ENCODE measurements at regions not wholly inside any gene's neighbourhood (a gene's known extent, or its start where the extent isn't known, plus 50 kb on each side); places are given as distances from the start of the nearest gene placed in this dataset.

DNA sequence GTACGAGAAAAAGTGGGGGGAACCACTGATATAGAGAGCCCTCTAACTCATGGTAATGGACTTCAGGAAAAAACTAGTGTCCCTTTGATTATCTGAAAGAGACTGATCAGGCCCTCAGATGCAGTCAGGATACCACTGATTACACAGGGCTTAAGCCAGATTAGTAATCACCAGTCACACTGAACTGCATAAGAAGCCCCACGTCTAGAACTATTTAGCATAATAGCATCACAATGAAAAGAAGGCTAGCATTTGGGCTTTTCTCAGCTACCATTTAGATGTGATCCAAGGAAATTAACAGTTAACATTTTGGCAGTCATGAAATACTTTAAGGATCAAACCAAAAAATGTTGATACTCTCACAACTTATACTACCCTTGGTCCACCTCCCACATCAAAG is 813.1 kb upstream of the POU3F3 start:
- peaks cover 5% of the 10 kb centered on the region for H3K4me1 Mint-ChIP-seq
- no peak overlapping the region for H3K9ac ChIP-seq
- TF ChIP-seq EZH2 (IDR thresholded peaks at IDR 0.05) (no peak), EZH2phosphoT487 (IDR thresholded peaks at IDR 0.05) (no peak)
- TF ChIP-seq, protein P1, sequence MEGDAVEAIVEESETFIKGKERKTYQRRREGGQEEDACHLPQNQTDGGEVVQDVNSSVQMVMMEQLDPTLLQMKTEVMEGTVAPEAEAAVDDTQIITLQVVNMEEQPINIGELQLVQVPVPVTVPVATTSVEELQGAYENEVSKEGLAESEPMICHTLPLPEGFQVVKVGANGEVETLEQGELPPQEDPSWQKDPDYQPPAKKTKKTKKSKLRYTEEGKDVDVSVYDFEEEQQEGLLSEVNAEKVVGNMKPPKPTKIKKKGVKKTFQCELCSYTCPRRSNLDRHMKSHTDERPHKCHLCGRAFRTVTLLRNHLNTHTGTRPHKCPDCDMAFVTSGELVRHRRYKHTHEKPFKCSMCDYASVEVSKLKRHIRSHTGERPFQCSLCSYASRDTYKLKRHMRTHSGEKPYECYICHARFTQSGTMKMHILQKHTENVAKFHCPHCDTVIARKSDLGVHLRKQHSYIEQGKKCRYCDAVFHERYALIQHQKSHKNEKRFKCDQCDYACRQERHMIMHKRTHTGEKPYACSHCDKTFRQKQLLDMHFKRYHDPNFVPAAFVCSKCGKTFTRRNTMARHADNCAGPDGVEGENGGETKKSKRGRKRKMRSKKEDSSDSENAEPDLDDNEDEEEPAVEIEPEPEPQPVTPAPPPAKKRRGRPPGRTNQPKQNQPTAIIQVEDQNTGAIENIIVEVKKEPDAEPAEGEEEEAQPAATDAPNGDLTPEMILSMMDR (IDR thresholded peaks at IDR 0.05): no peak
- peaks cover 3% of the 10 kb centered on the region for H3K27me3 Mint-ChIP-seq (ENCODE audit: insufficient read depth, low read depth)
- H3K27ac ChIP-seq: no peak overlapping the region
- no peaks in the 10 kb centered on the region for H3K9me3 ChIP-seq (ENCODE audit: low read depth)
- H3K4me3 ChIP-seq: no peak overlapping the region
- no peak overlapping the region for H3K27ac Mint-ChIP-seq
- no peaks in the 10 kb centered on the region for H4K20me1 ChIP-seq (ENCODE audit: low read depth)
- H3K27me3 ChIP-seq: no peaks in the 10 kb centered on the region
- H3F3A ChIP-seq (ENCODE audit: low read depth): no peaks in the 10 kb centered on the region
- H3K4me2 ChIP-seq: no peak overlapping the region
- peak; percentile 42 for DNase-seq (ENCODE audit: low spot score)
- no peak overlapping the region for H3K4me3 Mint-ChIP-seq
- H3K36me3 Mint-ChIP-seq: no peaks in the 10 kb centered on the region
- H3K36me3 ChIP-seq: no peaks in the 10 kb centered on the region
- no peak overlapping the region for H2AFZ ChIP-seq (replicated peaks)
- no peaks in the 10 kb centered on the region for H3K9me3 Mint-ChIP-seq
- no peaks in the 10 kb centered on the region for H3K79me2 ChIP-seq (ENCODE audit: low read depth)
- H3K4me1 ChIP-seq: peaks cover 10% of the 10 kb centered on the region

DNA sequence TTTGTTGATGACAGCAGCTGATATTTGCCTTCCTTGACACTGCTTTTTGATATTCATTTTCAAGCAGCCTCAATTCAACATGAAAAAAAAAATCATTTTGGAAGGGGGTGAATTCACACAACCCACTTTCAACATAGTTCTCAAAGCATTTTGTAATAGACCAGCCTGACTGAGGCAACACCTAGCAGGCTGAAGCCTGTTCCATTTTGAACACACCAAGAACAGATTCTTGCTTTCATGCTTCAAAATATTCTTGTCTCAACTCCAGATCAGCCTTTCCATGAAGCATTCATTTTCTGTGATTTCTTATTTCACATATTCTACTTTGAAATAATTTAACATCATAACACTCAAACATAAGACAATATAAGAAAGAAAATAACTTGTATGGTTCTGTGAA is 812.6 kb upstream of the POU3F3 start:
- H4K20me1 ChIP-seq (ENCODE audit: low read depth): no peaks in the 10 kb centered on the region
- no peak overlapping the region for H2AFZ ChIP-seq (replicated peaks)
- H3K27ac Mint-ChIP-seq: no peak overlapping the region
- H3K79me2 ChIP-seq (ENCODE audit: low read depth): no peaks in the 10 kb centered on the region
- peaks cover 3% of the 10 kb centered on the region for H3K27me3 Mint-ChIP-seq (ENCODE audit: insufficient read depth, low read depth)
- peaks cover 5% of the 10 kb centered on the region for H3K4me1 Mint-ChIP-seq
- no peaks in the 10 kb centered on the region for H3K36me3 ChIP-seq
- H3K27ac ChIP-seq: no peak overlapping the region
- no peaks in the 10 kb centered on the region for H3K9me3 Mint-ChIP-seq
- H3K9me3 ChIP-seq (ENCODE audit: low read depth): no peaks in the 10 kb centered on the region
- H3F3A ChIP-seq (ENCODE audit: low read depth): no peaks in the 10 kb centered on the region
- H3K4me3 ChIP-seq: no peak overlapping the region
- no peak overlapping the region for H3K4me3 Mint-ChIP-seq
- TF ChIP-seq EZH2phosphoT487 (IDR thresholded peaks at IDR 0.05): no peak
- TF ChIP-seq, protein P1 (IDR thresholded peaks at IDR 0.05): no peak
- TF ChIP-seq EZH2 (IDR thresholded peaks at IDR 0.05): no peak
- no peak for DNase-seq (ENCODE audit: low spot score)
- no peaks in the 10 kb centered on the region for H3K36me3 Mint-ChIP-seq
- no peaks in the 10 kb centered on the region for H3K27me3 ChIP-seq
- H3K4me2 ChIP-seq: no peak overlapping the region
- H3K9ac ChIP-seq: no peak overlapping the region
- peaks cover 10% of the 10 kb centered on the region for H3K4me1 ChIP-seq

DNA sequence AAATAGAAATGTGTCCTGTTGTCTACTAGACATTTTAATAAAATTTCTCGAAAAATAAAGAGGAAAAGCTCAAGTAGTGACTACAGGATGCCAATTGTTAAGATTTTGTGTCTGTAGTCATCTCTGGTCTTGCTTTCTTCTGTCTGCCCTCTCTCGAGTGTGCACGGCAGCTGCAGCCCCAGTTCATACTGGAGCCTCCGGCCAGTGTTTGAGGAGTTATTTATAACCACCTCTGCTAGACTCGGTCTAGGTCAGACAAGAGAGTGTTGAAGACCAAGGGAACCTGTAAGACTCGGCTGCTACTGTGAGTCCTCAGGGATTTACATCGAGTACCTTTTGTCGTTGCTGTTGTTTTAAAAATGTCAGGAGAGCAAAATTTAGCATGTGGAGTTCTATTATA is 810.1 kb upstream of the POU3F3 start:
- no peaks in the 10 kb centered on the region for H3K9me3 ChIP-seq (ENCODE audit: low read depth)
- Mint-ChIP-seq H3K4me1 (peaks cover 7% of the 10 kb centered on the region), H3K36me3 (no peaks in the 10 kb centered on the region), H3K27ac (no peak overlapping the region), H3K9me3 (no peaks in the 10 kb centered on the region), H3K4me3 (no peak overlapping the region), H3K27me3 (ENCODE audit: insufficient read depth, low read depth) (peaks cover 3% of the 10 kb centered on the region)
- no peaks in the 10 kb centered on the region for H3F3A ChIP-seq (ENCODE audit: low read depth)
- no peak overlapping the region for H3K27ac ChIP-seq
- H3K9ac ChIP-seq: no peak overlapping the region
- H2AFZ ChIP-seq (replicated peaks): peak overlapping the region; percentile 83
- H3K27me3 ChIP-seq: no peaks in the 10 kb centered on the region
- peaks cover 10% of the 10 kb centered on the region for H3K4me1 ChIP-seq
- H4K20me1 ChIP-seq (ENCODE audit: low read depth): no peaks in the 10 kb centered on the region
- TF ChIP-seq EZH2phosphoT487 (IDR thresholded peaks at IDR 0.05): no peak
- TF ChIP-seq, protein P1 (IDR thresholded peaks at IDR 0.05): no peak
- TF ChIP-seq EZH2 (IDR thresholded peaks at IDR 0.05): no peak
- H3K79me2 ChIP-seq (ENCODE audit: low read depth): no peaks in the 10 kb centered on the region
- H3K4me2 ChIP-seq: no peak overlapping the region
- DNase-seq (ENCODE audit: low spot score): peak; percentile 23
- H3K36me3 ChIP-seq: no peaks in the 10 kb centered on the region
- H3K4me3 ChIP-seq: no peak overlapping the region

All from neural progenitor cell (in vitro differentiated cells).